HEK293T (cell line): ENCODE measurements at regions not wholly inside any gene's neighbourhood (a gene's known extent, or its start where the extent isn't known, plus 50 kb on each side); places are given as distances from the start of the nearest gene placed in this dataset.

ENCODE experiments used
- ARNT ChIP-seq: fragments of 450-650 bp; IDR thresholded peaks from 2 replicates; pipeline ENCODE4 v1.6.1; 2017; ENCODE audit warnings: mild to moderate bottlenecking
- FOXK2 ChIP-seq: fragments of 450-650 bp; IDR thresholded peaks from 2 replicates; pipeline ENCODE4 v1.6.1; 2016; ENCODE audit warnings: mild to moderate bottlenecking
- FOXM1 ChIP-seq: fragments of 450-650 bp; IDR thresholded peaks from 2 replicates; pipeline ENCODE4 v1.6.1; 2017; ENCODE audit warnings: mild to moderate bottlenecking, borderline replicate concordance
- PKNOX1 ChIP-seq: fragments of 450-650 bp; IDR thresholded peaks from 2 replicates; pipeline ENCODE4 v1.6.1; 2016
- SP1 ChIP-seq: fragments of 450-650 bp; IDR thresholded peaks from 2 replicates; pipeline ENCODE4 v1.6.1; 2017
- SUZ12 ChIP-seq: fragments of 450-650 bp; IDR thresholded peaks from 2 replicates; pipeline ENCODE4 v1.6.1; 2016; ENCODE audit warnings: mild to moderate bottlenecking

DNA sequence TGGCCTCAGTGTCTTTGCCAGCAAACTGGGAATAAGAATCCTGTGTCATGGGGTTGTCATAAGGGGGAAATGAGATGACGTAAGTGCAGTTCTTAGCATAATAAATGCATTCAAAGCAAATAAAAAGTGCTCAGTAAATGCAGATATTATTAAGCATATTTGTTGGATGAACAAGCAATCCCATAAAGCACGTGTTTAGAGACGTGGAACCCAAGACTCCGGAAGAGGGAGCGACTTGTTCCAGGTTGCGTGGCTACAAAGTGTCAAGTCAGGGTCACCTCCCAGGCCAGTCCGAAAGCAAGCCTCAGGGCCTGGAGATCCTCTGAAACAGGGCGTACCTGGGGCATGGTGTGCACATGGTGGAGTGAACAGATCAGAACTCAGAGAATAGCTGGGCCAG, 58.0 kb upstream of the LAPTM5 start:
- no peak for TF ChIP-seq SUZ12
- TF ChIP-seq PKNOX1 = no peak
- no peak for TF ChIP-seq FOXK2
- TF ChIP-seq ARNT = no peak
- no peak for TF ChIP-seq FOXM1
- TF ChIP-seq SP1 = no peak
